HG03469 (cell line): ENCODE measurements at regions not wholly inside any gene's neighbourhood (a gene's known extent, or its start where the extent isn't known, plus 50 kb on each side); places are given as distances from the start of the nearest gene placed in this dataset.
"Not testable (repeated sequence)": the region's sequence is repeated elsewhere in the genome, so short reads cannot be mapped to it uniquely, and the experiment has no call there.

Source experiments
- ATAC-seq: cut with Tn5 transposase; IDR thresholded peaks from one replicate; pipeline ENCODE4 v1.9.1; 2021; ENCODE audit warnings: mild to moderate bottlenecking, moderate library complexity, moderate number of reproducible peaks; ENCODE audit not compliant: unreplicated experiment

- ATAC-seq, result no peak
Observed at GRCh38 chr19:28700176-28700575, 512.8 kb downstream of the UQCRFS1 start.

GRCh38 chr19:28697308-28697707 is 515.6 kb downstream of the UQCRFS1 start:
- ATAC-seq, result no peak

GRCh38 chr19:28694812-28695211 is 518.1 kb downstream of the UQCRFS1 start:
- no peak for ATAC-seq

GRCh38 chr19:28691683-28692082 is 521.3 kb downstream of the UQCRFS1 start:
- no peak for ATAC-seq

GRCh38 chr19:28689464-28689863 is 523.5 kb downstream of the UQCRFS1 start:
- not testable (repeated sequence) for ATAC-seq

GRCh38 chr19:28687296-28687695 is 525.7 kb downstream of the UQCRFS1 start:
- ATAC-seq, result no peak

- no peak for ATAC-seq
Observed at GRCh38 chr19:28686756-28687155, 526.2 kb downstream of the UQCRFS1 start.

GRCh38 chr19:28685802-28686201 is 527.1 kb downstream of the UQCRFS1 start:
- ATAC-seq, result no peak

GRCh38 chr19:28685077-28685476 is 527.9 kb downstream of the UQCRFS1 start:
- not testable (repeated sequence) for ATAC-seq

- ATAC-seq, result no peak
Observed at GRCh38 chr19:28680111-28680510, 532.8 kb downstream of the UQCRFS1 start.

- no peak for ATAC-seq
Observed at GRCh38 chr19:28670836-28671235, 542.1 kb downstream of the UQCRFS1 start.

- ATAC-seq, result no peak
Observed at GRCh38 chr19:28669804-28670203, 543.1 kb downstream of the UQCRFS1 start.

- ATAC-seq, result no peak
Observed at GRCh38 chr19:28667348-28667977, 545.5 kb downstream of the UQCRFS1 start.

- no peak for ATAC-seq
Observed at GRCh38 chr19:28665748-28666147, 547.2 kb downstream of the UQCRFS1 start.

GRCh38 chr19:28656644-28657043 is 556.3 kb downstream of the UQCRFS1 start:
- ATAC-seq, result no peak

- no peak for ATAC-seq
Observed at GRCh38 chr19:28655054-28655453, 557.9 kb downstream of the UQCRFS1 start.

- ATAC-seq, result no peak
Observed at GRCh38 chr19:28652765-28653164, 560.2 kb downstream of the UQCRFS1 start.

GRCh38 chr19:28646629-28647028 is 566.3 kb downstream of the UQCRFS1 start:
- no peak for ATAC-seq

GRCh38 chr19:28644169-28644775 is 568.7 kb downstream of the UQCRFS1 start:
- ATAC-seq, result no peak

GRCh38 chr19:28642787-28643683 is 569.9 kb downstream of the UQCRFS1 start:
- no peak for ATAC-seq

GRCh38 chr19:28641395-28641794 is 571.6 kb downstream of the UQCRFS1 start:
- no peak for ATAC-seq

- ATAC-seq, result no peak
Observed at GRCh38 chr19:28640506-28640905, 572.4 kb downstream of the UQCRFS1 start.
